GM18858 (cell line): ENCODE measurements at regions not wholly inside any gene's neighbourhood (a gene's known extent, or its start where the extent isn't known, plus 50 kb on each side); places are given as distances from the start of the nearest gene placed in this dataset.

Experiments used
- ATAC-seq: cut with Tn5 transposase; IDR thresholded peaks from one replicate; pipeline ENCODE4 v1.9.1; 2021; ENCODE audit not compliant: unreplicated experiment

- no peak for ATAC-seq
Observed at GRCh38 chr1:116262207-116262994, 110.6 kb upstream of the ATP1A1 start.

- no peak for ATAC-seq
Observed at GRCh38 chr1:116262995-116263385, 110.1 kb upstream of the ATP1A1 start.

- no peak for ATAC-seq
Observed at GRCh38 chr1:116265931-116266863, 106.8 kb upstream of the ATP1A1 start.

- no peak for ATAC-seq
Observed at GRCh38 chr1:116266864-116267212, 106.2 kb upstream of the ATP1A1 start.

GRCh38 chr1:116268211-116268610 lies 104.8 kb upstream of the ATP1A1 start:
- ATAC-seq = no peak

GRCh38 chr1:116270316-116271057 lies 102.6 kb upstream of the ATP1A1 start:
- no peak for ATAC-seq

GRCh38 chr1:116273042-116273783 lies 99.8 kb upstream of the ATP1A1 start:
- ATAC-seq = no peak

- no peak for ATAC-seq
Observed at GRCh38 chr1:116276532-116276931, 96.5 kb upstream of the ATP1A1 start.

- ATAC-seq = no peak
Observed at GRCh38 chr1:116277840-116278540, 95.1 kb upstream of the ATP1A1 start.

GRCh38 chr1:116278541-116278866 lies 94.5 kb upstream of the ATP1A1 start:
- no peak for ATAC-seq

GRCh38 chr1:116279715-116280114 lies 93.3 kb upstream of the ATP1A1 start:
- no peak for ATAC-seq

- no peak for ATAC-seq
Observed at GRCh38 chr1:116284819-116285390, 88.1 kb upstream of the ATP1A1 start.

- no peak for ATAC-seq
Observed at GRCh38 chr1:116286541-116286971, 86.5 kb upstream of the ATP1A1 start.

GRCh38 chr1:116287341-116288200 lies 85.5 kb upstream of the ATP1A1 start:
- no peak for ATAC-seq

- peak; percentile 84 for ATAC-seq
Observed at GRCh38 chr1:116288201-116288598, 84.8 kb upstream of the ATP1A1 start.

- ATAC-seq = no peak
Observed at GRCh38 chr1:116289193-116289592, 83.9 kb upstream of the ATP1A1 start.

- ATAC-seq = no peak
Observed at GRCh38 chr1:116290085-116290705, 82.8 kb upstream of the ATP1A1 start.

GRCh38 chr1:116291024-116291423 lies 82.0 kb upstream of the ATP1A1 start:
- no peak for ATAC-seq
